Hematopoietic multipotent progenitor cell treated with erythropoietin and hydrocortisone succinate and interleukin-3 and kit ligand, for 17 days (in vitro differentiated cells): ENCODE measurements at regions not wholly inside any gene's neighbourhood (a gene's known extent, or its start where the extent isn't known, plus 50 kb on each side); places are given as distances from the start of the nearest gene placed in this dataset.
"Not testable (repeated sequence)": the region's sequence is repeated elsewhere in the genome, so short reads cannot be mapped to it uniquely, and the experiment has no call there.

Experiments used
- DNase-seq: peaks from one replicate; pipeline ENCODE4 v3.0.0-alpha.2; 2015; ENCODE audit warnings: low spot score

GRCh38 chr2:36058076-36058475 is 297.5 kb upstream of the CRIM1 start:
- no peak for DNase-seq

- no peak for DNase-seq
Measured at GRCh38 chr2:36052819-36053218, 302.8 kb upstream of the CRIM1 start.

GRCh38 chr2:36044411-36044810 is 311.2 kb upstream of the CRIM1 start:
- no peak for DNase-seq

GRCh38 chr2:36035137-36035536 is 320.4 kb upstream of the CRIM1 start:
- DNase-seq, result no peak

GRCh38 chr2:36032046-36032445 is 323.5 kb upstream of the CRIM1 start:
- DNase-seq, result no peak

- DNase-seq, result no peak
Measured at GRCh38 chr2:36031471-36031870, 324.1 kb upstream of the CRIM1 start.

- no peak for DNase-seq
Measured at GRCh38 chr2:36027616-36028015, 328.0 kb upstream of the CRIM1 start.

GRCh38 chr2:36013064-36013463 is 342.5 kb upstream of the CRIM1 start:
- no peak for DNase-seq

- no peak for DNase-seq
Measured at GRCh38 chr2:36006444-36006843, 349.1 kb upstream of the CRIM1 start.

- no peak for DNase-seq
Measured at GRCh38 chr2:36002941-36003340, 352.6 kb upstream of the CRIM1 start.

GRCh38 chr2:35997488-35997887 is 358.1 kb upstream of the CRIM1 start:
- DNase-seq, result no peak

- DNase-seq, result no peak
Measured at GRCh38 chr2:35989503-35989902, 366.1 kb upstream of the CRIM1 start.

- DNase-seq, result no peak
Measured at GRCh38 chr2:35989040-35989439, 366.5 kb upstream of the CRIM1 start.

- DNase-seq, result no peak
Measured at GRCh38 chr2:35986871-35987270, 368.7 kb upstream of the CRIM1 start.

GRCh38 chr2:35978218-35978617 is 377.4 kb upstream of the CRIM1 start:
- no peak for DNase-seq

- no peak for DNase-seq
Measured at GRCh38 chr2:35976611-35977010, 379.0 kb upstream of the CRIM1 start.

- DNase-seq, result no peak
Measured at GRCh38 chr2:35973737-35974132, 381.8 kb upstream of the CRIM1 start.

- DNase-seq, result no peak
Measured at GRCh38 chr2:35973132-35973736, 382.3 kb upstream of the CRIM1 start.

GRCh38 chr2:35963824-35964223 is 391.8 kb upstream of the CRIM1 start:
- DNase-seq, result no peak

GRCh38 chr2:35963357-35963756 is 392.2 kb upstream of the CRIM1 start:
- DNase-seq, result no peak

- DNase-seq, result no peak
Measured at GRCh38 chr2:35962585-35963146, 392.9 kb upstream of the CRIM1 start.

GRCh38 chr2:35960596-35960995 is 395.0 kb upstream of the CRIM1 start:
- DNase-seq, result no peak

- DNase-seq, result not testable (repeated sequence)
Measured at GRCh38 chr2:35957053-35957452, 398.5 kb upstream of the CRIM1 start.

- no peak for DNase-seq
Measured at GRCh38 chr2:35946478-35946877, 409.1 kb upstream of the CRIM1 start.
